Fibroblast of skin of abdomen (primary cell): ENCODE measurements at regions not wholly inside any gene's neighbourhood (a gene's known extent, or its start where the extent isn't known, plus 50 kb on each side); places are given as distances from the start of the nearest gene placed in this dataset.
"Not testable (repeated sequence)": the region's sequence is repeated elsewhere in the genome, so short reads cannot be mapped to it uniquely, and the experiment has no call there.

Experiments used
- DNase-seq: peaks from one replicate; pipeline ENCODE4 v3.0.0-alpha.2; 2013

GRCh38 chr7:10483671-10484070 lies 490.0 kb upstream of the PHF14 start:
- DNase-seq, result no peak

GRCh38 chr7:10484767-10485166 lies 488.9 kb upstream of the PHF14 start:
- DNase-seq, result no peak

- DNase-seq, result not testable (repeated sequence)
These were observed 472.3 kb upstream of the PHF14 start for GRCh38 chr7:10501206-10501884.

GRCh38 chr7:10507032-10507431 lies 466.6 kb upstream of the PHF14 start:
- no peak for DNase-seq

GRCh38 chr7:10521306-10521705 lies 452.4 kb upstream of the PHF14 start:
- no peak for DNase-seq

GRCh38 chr7:10533429-10533828 lies 440.2 kb upstream of the PHF14 start:
- DNase-seq, result not testable (repeated sequence)

- DNase-seq, result no peak
These were observed 437.1 kb upstream of the PHF14 start for GRCh38 chr7:10536561-10536960.

GRCh38 chr7:10537764-10538163 lies 435.9 kb upstream of the PHF14 start:
- no peak for DNase-seq

GRCh38 chr7:10557375-10557774 lies 416.3 kb upstream of the PHF14 start:
- DNase-seq, result no peak

GRCh38 chr7:10560497-10560896 lies 413.2 kb upstream of the PHF14 start:
- DNase-seq, result no peak

GRCh38 chr7:10568891-10569290 lies 404.8 kb upstream of the PHF14 start:
- no peak for DNase-seq

GRCh38 chr7:10571759-10572158 lies 401.9 kb upstream of the PHF14 start:
- no peak for DNase-seq

- no peak for DNase-seq
These were observed 395.8 kb upstream of the PHF14 start for GRCh38 chr7:10577866-10578374.

- DNase-seq, result no peak
These were observed 394.1 kb upstream of the PHF14 start for GRCh38 chr7:10579561-10579960.

- DNase-seq, result no peak
These were observed 388.8 kb upstream of the PHF14 start for GRCh38 chr7:10584886-10585285.

GRCh38 chr7:10588084-10588483 lies 385.6 kb upstream of the PHF14 start:
- DNase-seq, result no peak

GRCh38 chr7:10592604-10593003 lies 381.1 kb upstream of the PHF14 start:
- no peak for DNase-seq

- DNase-seq, result no peak
These were observed 380.6 kb upstream of the PHF14 start for GRCh38 chr7:10593080-10593479.

GRCh38 chr7:10596827-10597226 lies 376.8 kb upstream of the PHF14 start:
- DNase-seq, result no peak

GRCh38 chr7:10604128-10604527 lies 369.5 kb upstream of the PHF14 start:
- no peak for DNase-seq

GRCh38 chr7:10612950-10613349 lies 360.7 kb upstream of the PHF14 start:
- DNase-seq, result no peak

- DNase-seq, result no peak
These were observed 354.7 kb upstream of the PHF14 start for GRCh38 chr7:10618953-10619352.

GRCh38 chr7:10632712-10633111 lies 341.0 kb upstream of the PHF14 start:
- DNase-seq, result no peak

- DNase-seq, result no peak
These were observed 339.4 kb upstream of the PHF14 start for GRCh38 chr7:10634239-10634638.

- no peak for DNase-seq
These were observed 335.7 kb upstream of the PHF14 start for GRCh38 chr7:10637991-10638390.
